ENCODE measurements at regions not wholly inside any gene's neighbourhood (a gene's known extent, or its start where the extent isn't known, plus 50 kb on each side); places are given as distances from the start of the nearest gene placed in this dataset.

DNA sequence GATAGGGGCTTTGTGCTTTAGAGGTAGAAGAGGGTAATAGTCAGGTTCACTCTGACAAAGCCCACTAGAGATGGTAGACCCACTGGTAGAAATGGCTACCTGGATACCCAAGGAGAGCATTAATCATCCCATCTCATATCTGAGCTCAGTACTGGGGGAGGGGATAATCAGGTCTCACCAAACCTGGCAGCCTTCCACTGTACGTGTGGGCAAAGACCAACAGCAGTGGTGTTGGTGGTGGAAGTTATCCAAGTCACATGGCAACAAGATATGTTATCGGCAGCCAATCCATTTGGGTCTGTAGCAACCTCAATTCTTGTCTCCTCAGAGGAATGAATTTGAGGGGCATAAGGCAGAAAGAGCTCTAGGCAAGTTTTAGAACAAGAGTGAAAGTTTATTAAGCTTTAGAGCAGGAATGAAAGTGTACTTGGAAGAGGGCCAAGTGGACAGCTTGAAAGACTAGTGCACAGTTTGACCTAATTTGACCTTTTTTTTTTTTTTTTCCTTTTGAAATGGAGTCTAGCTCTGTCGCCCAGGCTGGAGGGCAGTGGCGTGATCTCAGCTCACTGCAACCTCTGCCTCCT is 67.0 kb upstream of the CXCL13 start:
- peak; percentile 23 for DNase-seq

Data from NCI-H2171 treated with DMSO at 0.1 percent for 48 hours (cell line).